Activated T-cell treated with anti-CD3 and anti-CD28 coated beads, Interleukin-2, amount 50 U/mL, for 24 hours (primary cell): ENCODE measurements at regions not wholly inside any gene's neighbourhood (a gene's known extent, or its start where the extent isn't known, plus 50 kb on each side); places are given as distances from the start of the nearest gene placed in this dataset.

Experiments used
- DNase-seq: peaks from one replicate; pipeline ENCODE4 v3.0.0-alpha.2; 2020
- H3K27ac Mint-ChIP-seq: 2 replicates; pipeline ENCODE4 v1.8.0; 2020; ENCODE audit warnings: mild to moderate bottlenecking, mixed read lengths
- H3K27me3 Mint-ChIP-seq: 2 replicates; pipeline ENCODE4 v1.8.0; 2020; ENCODE audit warnings: mixed read lengths
- H3K36me3 Mint-ChIP-seq: 2 replicates; pipeline ENCODE4 v1.8.0; 2020; ENCODE audit warnings: low read depth, mixed read lengths
- H3K4me1 Mint-ChIP-seq: 2 replicates; pipeline ENCODE4 v1.8.0; 2020; ENCODE audit warnings: low read depth, mixed read lengths
- H3K4me3 Mint-ChIP-seq: 2 replicates; pipeline ENCODE4 v1.8.0; 2020; ENCODE audit warnings: mild to moderate bottlenecking, moderate library complexity, mixed read lengths
- H3K9me3 Mint-ChIP-seq: 2 replicates; pipeline ENCODE4 v1.8.0; 2020; ENCODE audit warnings: mixed read lengths

DNA sequence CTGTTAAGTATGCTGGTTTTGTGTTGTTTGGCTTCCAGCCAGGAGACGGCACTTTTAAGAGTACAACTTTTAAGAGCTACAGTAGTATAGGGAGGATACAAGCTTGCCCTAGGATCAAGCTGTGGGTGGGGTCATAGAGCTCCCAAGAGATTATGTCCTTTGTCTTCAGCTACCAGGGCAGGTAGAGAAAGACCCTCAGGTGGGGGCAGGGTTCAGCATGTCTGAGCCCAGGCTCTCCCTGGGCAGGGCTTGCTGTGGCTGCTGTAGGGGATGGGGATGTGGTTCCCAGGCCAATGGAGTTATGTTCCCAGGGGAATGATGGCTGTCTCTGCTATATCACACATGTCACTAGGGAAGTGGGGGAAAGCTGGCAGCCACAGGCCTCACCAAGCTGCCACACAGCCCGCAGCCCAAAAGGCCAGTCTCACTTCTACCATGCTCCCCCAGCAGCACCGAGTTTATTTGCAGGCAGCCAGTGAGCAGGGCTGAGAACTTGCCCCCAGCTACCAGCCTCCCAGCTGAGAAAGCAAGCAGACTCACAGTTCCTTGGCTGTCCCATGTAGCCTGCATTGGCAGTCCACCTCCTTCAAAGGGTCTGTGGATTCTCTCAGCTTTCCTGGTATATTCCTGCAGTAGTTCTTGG lies 105.7 kb upstream of the ERBB4 start:
- Mint-ChIP-seq H3K27me3 (no peaks in the 10 kb centered on the region), H3K4me3 (no peak overlapping the region), H3K4me1 (no peaks in the 10 kb centered on the region), H3K9me3 (no peaks in the 10 kb centered on the region), H3K36me3 (no peaks in the 10 kb centered on the region), H3K27ac (no peak overlapping the region)
- DNase-seq: no peak

DNA sequence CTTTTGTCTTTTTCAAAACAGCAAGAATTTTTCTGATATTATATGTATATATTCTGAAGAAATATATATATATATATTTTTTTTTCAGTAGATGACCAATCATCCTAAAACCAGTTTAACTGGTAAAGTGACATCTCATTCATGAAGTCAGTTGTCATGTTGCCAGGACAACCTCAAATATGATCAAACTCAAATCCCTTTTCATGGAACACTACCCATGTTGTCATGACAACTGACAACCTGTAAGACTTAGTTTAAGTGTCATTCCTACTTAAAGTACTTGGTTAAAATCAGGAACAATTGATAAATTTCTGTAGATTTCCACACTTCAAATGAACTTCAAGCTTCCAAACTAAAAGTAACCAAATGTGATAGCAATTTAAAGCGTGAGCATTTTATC lies 101.8 kb upstream of the ERBB4 start:
- Mint-ChIP-seq H3K27me3 (no peaks in the 10 kb centered on the region), H3K36me3 (no peaks in the 10 kb centered on the region), H3K27ac (no peak overlapping the region), H3K4me3 (no peak overlapping the region), H3K4me1 (no peaks in the 10 kb centered on the region), H3K9me3 (peaks cover 2% of the 10 kb centered on the region)
- DNase-seq: no peak

DNA sequence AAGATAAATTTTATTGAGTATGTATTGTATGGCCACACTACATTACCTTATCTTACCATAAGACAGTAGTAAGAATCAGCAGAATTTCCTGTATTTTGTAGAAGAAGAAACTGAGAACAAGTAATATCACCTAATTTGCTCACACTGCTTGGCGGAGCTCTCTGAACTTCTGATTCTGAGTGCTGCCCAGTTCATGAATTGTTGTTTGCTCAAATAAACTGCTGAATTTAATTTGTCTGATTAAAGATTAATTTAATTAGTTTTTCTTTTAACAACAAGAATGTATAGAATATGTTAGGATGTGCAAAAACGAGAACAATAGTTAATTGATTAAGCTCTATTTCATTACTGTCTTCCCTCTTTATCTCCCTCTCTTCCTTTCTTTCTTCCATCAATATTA lies 100.1 kb upstream of the ERBB4 start:
- peaks cover 2% of the 10 kb centered on the region for H3K9me3 Mint-ChIP-seq
- H3K27ac Mint-ChIP-seq: no peak overlapping the region
- no peaks in the 10 kb centered on the region for H3K4me1 Mint-ChIP-seq
- no peaks in the 10 kb centered on the region for H3K27me3 Mint-ChIP-seq
- H3K4me3 Mint-ChIP-seq: no peak overlapping the region
- DNase-seq: no peak
- no peaks in the 10 kb centered on the region for H3K36me3 Mint-ChIP-seq

- Mint-ChIP-seq H3K36me3 (no peaks in the 10 kb centered on the region), H3K9me3 (peaks cover 7% of the 10 kb centered on the region)
- DNase-seq: no peak
Observed at GRCh38 chr2:212628586-212628985, 90.0 kb upstream of the ERBB4 start.

DNA sequence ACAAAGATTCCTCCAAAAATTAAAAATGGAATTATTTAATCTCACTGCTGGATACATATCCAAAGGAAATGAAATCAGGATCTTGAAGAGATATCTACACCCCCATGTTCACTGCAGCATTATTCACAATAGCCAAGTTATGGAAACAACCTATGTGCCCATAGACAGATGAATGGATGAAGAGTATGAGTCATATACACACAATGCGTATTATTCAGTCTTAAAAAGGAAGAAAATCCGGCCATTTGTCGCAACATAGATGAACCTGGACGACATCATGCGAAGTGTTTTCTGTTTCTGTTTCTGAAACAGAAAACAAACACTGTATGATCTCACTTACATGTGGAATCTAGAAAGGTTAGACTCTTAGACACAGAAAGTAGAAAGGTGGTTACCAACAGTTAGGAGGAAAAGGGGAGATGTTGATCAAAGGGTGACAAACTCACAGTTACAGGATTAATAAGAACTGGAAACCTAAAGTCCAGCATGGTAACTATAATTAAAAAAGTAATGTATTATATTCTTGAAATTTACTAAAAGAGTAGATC lies 87.8 kb upstream of the ERBB4 start:
- no peaks in the 10 kb centered on the region for H3K36me3 Mint-ChIP-seq
- no peaks in the 10 kb centered on the region for H3K4me1 Mint-ChIP-seq
- H3K27me3 Mint-ChIP-seq: no peaks in the 10 kb centered on the region
- H3K4me3 Mint-ChIP-seq: no peak overlapping the region
- DNase-seq: no peak
- H3K9me3 Mint-ChIP-seq: peaks cover 7% of the 10 kb centered on the region
- H3K27ac Mint-ChIP-seq: no peak overlapping the region

More at GRCh38 chr2:212628586-212628985, 90.0 kb upstream of the ERBB4 start:
- Mint-ChIP-seq H3K27ac (no peak overlapping the region), H3K27me3 (no peaks in the 10 kb centered on the region), H3K4me3 (no peak overlapping the region), H3K4me1 (no peaks in the 10 kb centered on the region)

GRCh38 chr2:212619954-212620353 lies 81.4 kb upstream of the ERBB4 start:
- DNase-seq: no peak
- H3K9me3 Mint-ChIP-seq: no peaks in the 10 kb centered on the region
- H3K27me3 Mint-ChIP-seq: no peaks in the 10 kb centered on the region
- H3K4me3 Mint-ChIP-seq: no peak overlapping the region
- H3K27ac Mint-ChIP-seq: no peak overlapping the region
- H3K4me1 Mint-ChIP-seq: no peaks in the 10 kb centered on the region
- H3K36me3 Mint-ChIP-seq: no peaks in the 10 kb centered on the region

DNA sequence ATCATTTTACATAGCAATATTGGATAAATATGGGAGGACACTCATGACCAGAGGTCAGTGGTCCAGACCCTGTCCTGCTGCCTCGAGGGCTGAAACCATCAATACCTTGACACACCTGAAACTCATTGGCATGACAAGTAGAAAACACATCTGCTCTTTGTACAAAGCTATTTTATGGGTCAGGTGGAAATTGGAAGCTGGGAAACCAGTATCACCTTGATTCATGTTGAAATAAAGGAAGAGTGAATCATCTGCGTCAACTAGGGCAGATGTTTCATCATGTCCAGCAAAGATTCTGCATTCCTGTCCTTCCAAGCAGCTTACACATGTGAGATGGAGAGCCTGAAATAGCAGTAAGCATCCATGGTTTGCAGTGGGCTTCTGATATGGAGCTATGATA lies 80.0 kb upstream of the ERBB4 start:
- Mint-ChIP-seq H3K27ac (no peak overlapping the region), H3K36me3 (no peaks in the 10 kb centered on the region), H3K27me3 (no peaks in the 10 kb centered on the region), H3K9me3 (no peaks in the 10 kb centered on the region), H3K4me3 (no peak overlapping the region), H3K4me1 (no peaks in the 10 kb centered on the region)
- DNase-seq: no peak

- no peaks in the 10 kb centered on the region for H3K4me1 Mint-ChIP-seq
- no peak for DNase-seq
- no peaks in the 10 kb centered on the region for H3K9me3 Mint-ChIP-seq
- no peak overlapping the region for H3K4me3 Mint-ChIP-seq
- no peaks in the 10 kb centered on the region for H3K27me3 Mint-ChIP-seq
- H3K36me3 Mint-ChIP-seq: no peaks in the 10 kb centered on the region
- H3K27ac Mint-ChIP-seq: no peak overlapping the region
Observed at GRCh38 chr2:212610872-212611425, 72.3 kb upstream of the ERBB4 start.

DNA sequence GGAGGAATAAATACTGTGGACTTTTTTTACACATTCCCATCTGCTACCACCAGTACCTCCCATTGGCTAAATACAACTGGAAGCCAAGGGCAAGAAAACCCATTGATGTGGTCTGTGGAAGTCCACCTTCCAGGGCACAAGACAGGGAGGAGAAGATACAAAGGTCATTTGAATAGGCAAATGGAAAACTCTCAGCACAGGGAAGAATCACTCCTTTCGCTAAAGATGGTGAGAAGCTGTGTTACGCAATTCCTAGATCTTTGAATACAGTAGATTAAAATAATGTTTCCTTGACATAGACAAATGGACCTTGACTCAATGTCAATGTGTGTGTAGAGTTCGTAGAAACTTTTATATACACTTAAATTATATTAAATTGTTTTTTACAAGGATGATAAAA lies 70.9 kb upstream of the ERBB4 start:
- Mint-ChIP-seq H3K27ac (no peak overlapping the region), H3K4me3 (no peak overlapping the region), H3K27me3 (no peaks in the 10 kb centered on the region), H3K4me1 (no peaks in the 10 kb centered on the region), H3K9me3 (no peaks in the 10 kb centered on the region), H3K36me3 (no peaks in the 10 kb centered on the region)
- DNase-seq: no peak

DNA sequence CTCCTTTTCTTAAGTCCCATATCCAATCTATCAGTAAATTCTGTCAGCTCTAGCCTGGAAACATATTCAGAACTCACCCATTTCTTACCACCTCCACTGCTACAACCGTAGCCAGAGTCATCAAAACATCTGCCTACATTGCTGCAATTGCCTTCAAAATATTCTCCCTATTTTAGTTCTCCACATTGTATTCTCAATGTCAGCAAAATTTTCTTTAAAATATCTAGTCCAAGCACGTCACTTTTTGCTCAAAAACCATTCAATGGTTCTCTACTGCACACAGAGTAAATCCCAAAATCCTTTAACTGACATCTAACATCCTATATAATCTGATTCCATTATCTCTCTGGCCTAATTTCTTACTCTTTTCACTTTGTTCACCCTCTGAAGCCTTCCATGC lies 68.5 kb upstream of the ERBB4 start:
- Mint-ChIP-seq H3K36me3 (no peaks in the 10 kb centered on the region), H3K4me3 (no peak overlapping the region), H3K27me3 (no peaks in the 10 kb centered on the region), H3K9me3 (no peaks in the 10 kb centered on the region), H3K4me1 (no peaks in the 10 kb centered on the region), H3K27ac (no peak overlapping the region)
- DNase-seq: no peak

- no peaks in the 10 kb centered on the region for H3K36me3 Mint-ChIP-seq
- no peaks in the 10 kb centered on the region for H3K27me3 Mint-ChIP-seq
- no peak overlapping the region for H3K4me3 Mint-ChIP-seq
- no peaks in the 10 kb centered on the region for H3K4me1 Mint-ChIP-seq
- H3K9me3 Mint-ChIP-seq: no peaks in the 10 kb centered on the region
- DNase-seq: no peak
- no peak overlapping the region for H3K27ac Mint-ChIP-seq
Observed at GRCh38 chr2:212606232-212606631, 67.6 kb upstream of the ERBB4 start.

GRCh38 chr2:212596688-212597087 lies 58.1 kb upstream of the ERBB4 start:
- Mint-ChIP-seq H3K27me3 (no peaks in the 10 kb centered on the region), H3K36me3 (no peaks in the 10 kb centered on the region), H3K9me3 (no peaks in the 10 kb centered on the region), H3K27ac (no peak overlapping the region), H3K4me3 (no peak overlapping the region), H3K4me1 (no peaks in the 10 kb centered on the region)
- DNase-seq: no peak

DNA sequence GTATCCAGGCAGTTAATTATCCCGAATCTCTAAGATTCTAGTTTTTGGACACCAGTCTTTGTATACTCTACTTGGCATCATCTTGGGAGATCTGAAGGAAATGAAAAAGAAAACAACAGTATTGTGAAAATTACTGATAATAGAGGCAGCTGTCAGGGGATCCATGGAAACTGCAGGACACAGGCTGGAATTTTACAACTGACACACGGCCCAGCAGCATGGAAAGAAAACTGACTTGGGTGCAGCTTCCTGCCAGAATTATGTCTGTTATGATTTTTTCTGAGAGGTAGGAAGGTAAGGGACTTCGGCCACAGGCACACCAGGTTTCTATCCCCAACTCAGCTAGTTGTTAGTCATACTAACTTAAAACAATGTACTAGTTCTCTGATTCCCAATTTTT lies 57.7 kb upstream of the ERBB4 start:
- Mint-ChIP-seq H3K27me3 (no peaks in the 10 kb centered on the region), H3K4me1 (no peaks in the 10 kb centered on the region), H3K4me3 (no peak overlapping the region), H3K9me3 (no peaks in the 10 kb centered on the region), H3K27ac (no peak overlapping the region), H3K36me3 (no peaks in the 10 kb centered on the region)
- DNase-seq: no peak

DNA sequence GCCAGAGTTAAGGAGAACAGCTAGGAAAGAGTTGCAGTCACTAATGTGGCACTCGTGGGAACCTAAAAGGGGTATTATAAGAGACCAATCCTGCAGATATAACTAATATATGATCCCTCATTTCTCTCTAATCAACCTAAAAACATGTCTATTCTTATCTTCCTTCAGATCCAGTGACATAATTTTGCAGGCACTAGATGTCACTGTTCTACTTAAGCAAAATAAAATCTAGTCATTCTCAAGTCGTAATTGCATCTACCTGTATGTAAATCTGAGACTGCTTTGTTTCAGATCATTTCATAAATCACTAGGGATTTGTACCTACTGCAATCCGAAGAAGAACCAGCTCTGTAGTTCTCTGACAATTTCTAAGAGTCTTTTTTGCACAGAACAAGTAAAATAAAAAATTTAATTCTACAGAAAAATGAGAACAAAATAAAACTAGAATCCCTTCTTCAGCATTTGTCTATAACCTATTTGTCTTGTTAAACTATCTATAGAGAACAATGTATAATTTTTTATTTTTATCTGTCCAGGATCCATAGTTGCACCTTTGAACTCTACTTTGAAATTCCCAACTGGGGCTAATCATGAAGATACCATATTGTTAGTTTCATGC lies 56.5 kb upstream of the ERBB4 start:
- no peaks in the 10 kb centered on the region for H3K9me3 Mint-ChIP-seq
- H3K4me1 Mint-ChIP-seq: no peaks in the 10 kb centered on the region
- H3K27me3 Mint-ChIP-seq: no peaks in the 10 kb centered on the region
- no peak overlapping the region for H3K27ac Mint-ChIP-seq
- no peak for DNase-seq
- H3K36me3 Mint-ChIP-seq: no peaks in the 10 kb centered on the region
- H3K4me3 Mint-ChIP-seq: no peak overlapping the region

- no peaks in the 10 kb centered on the region for H3K9me3 Mint-ChIP-seq
- H3K4me1 Mint-ChIP-seq: no peaks in the 10 kb centered on the region
- no peak for DNase-seq
- H3K27ac Mint-ChIP-seq: no peak overlapping the region
- H3K36me3 Mint-ChIP-seq: no peaks in the 10 kb centered on the region
- H3K4me3 Mint-ChIP-seq: no peak overlapping the region
- H3K27me3 Mint-ChIP-seq: no peaks in the 10 kb centered on the region
Observed at GRCh38 chr2:212592695-212593094, 54.1 kb upstream of the ERBB4 start.
